ENCODE measurements at regions not wholly inside any gene's neighbourhood (a gene's known extent, or its start where the extent isn't known, plus 50 kb on each side); places are given as distances from the start of the nearest gene placed in this dataset.

DNA sequence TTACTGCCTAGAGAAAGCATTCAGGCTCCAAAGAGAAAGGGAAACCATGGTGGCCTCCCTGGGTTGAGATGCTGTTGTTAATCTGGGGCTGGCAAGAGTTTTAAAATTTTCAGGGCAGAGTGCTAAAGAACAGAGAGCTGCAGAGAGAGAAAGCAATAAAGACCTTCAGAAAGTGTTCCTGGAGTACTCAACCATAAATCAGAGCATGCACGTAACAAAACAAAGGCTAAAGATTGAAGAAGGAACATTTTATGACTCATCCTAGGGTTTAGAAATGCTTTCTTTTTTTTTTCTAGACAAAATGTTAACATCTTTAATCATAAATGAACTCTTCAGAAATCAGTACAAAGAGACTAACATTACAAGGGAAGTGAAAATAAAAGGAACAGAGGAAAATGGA, 562.3 kb upstream of the NDST4 start:
- H3K36me3 ChIP-seq (ENCODE audit: control insufficient read depth, insufficient read depth, low read length): no peaks in the 10 kb centered on the region
- H2BK120ac ChIP-seq (ENCODE audit: low read depth, low read length): no peak overlapping the region
- intact Hi-C loops (cut with micrococcal nuclease) (no loop called here), in situ Hi-C loops (cut with MboI; ENCODE audit: low sequenced_read_pairs) (no loop called here), dilution Hi-C loops (cut with HindIII; ENCODE audit: low sequenced_read_pairs, unreplicated experiment) (no loop called here)
- no peak overlapping the region for H2AK5ac ChIP-seq (ENCODE audit: low read depth, low read length)
- no peak overlapping the region for H2BK15ac ChIP-seq (ENCODE audit: low read depth, low read length)
- DNase-seq (no peak), ATAC-seq (ENCODE audit: low read depth) (no peak)
- H3K9ac ChIP-seq (ENCODE audit: low read depth, low read length): no peak overlapping the region
- H3K18ac ChIP-seq (ENCODE audit: low read depth, low read length): no peak overlapping the region
- no peaks in the 10 kb centered on the region for H3K4me1 ChIP-seq (ENCODE audit: control insufficient read depth, insufficient read depth, low read length)
- no CpG with 5 or more reads among the region's 1 CpG for WGBS, 2 experiments (ENCODE audit: extremely low coverage in 2 of 2, insufficient read length in 1 of 2)
- no peak overlapping the region for H3K23ac ChIP-seq (ENCODE audit: low read depth, low read length)
- H3K9me3 ChIP-seq (ENCODE audit: control insufficient read depth, insufficient read depth, low read length): peaks cover 3% of the 10 kb centered on the region; the same call in 1 of the 2 replicates
- no peak overlapping the region for H2BK20ac ChIP-seq (ENCODE audit: low read depth, low read length)
- no peaks in the 10 kb centered on the region for H3K9me1 ChIP-seq (ENCODE audit: insufficient read depth, low read length)
- no peaks in the 10 kb centered on the region for H4K20me1 ChIP-seq (ENCODE audit: insufficient read depth, low read length)
- no peak overlapping the region for H2AK9ac ChIP-seq (replicated peaks; ENCODE audit: low read depth, low read length, poor library complexity)
- BruUV-seq (replicated peaks): no TSS peak
- no peak overlapping the region for H4K5ac ChIP-seq (ENCODE audit: low read depth, low read length)
- no peak overlapping the region for H4K8ac ChIP-seq (ENCODE audit: low read depth in 2 of 2, low read length in 2 of 2)
- ChIA-PET POLR2A (ENCODE audit: unreplicated experiment) (no interaction called here), CTCF (no interaction called here)
- H3K56ac ChIP-seq (ENCODE audit: extremely low read depth, insufficient read depth, low read length): no peak overlapping the region
- no peak overlapping the region for H3K4me2 ChIP-seq (ENCODE audit: low read depth, low read length)
- TF ChIP-seq RFX5 (IDR thresholded peaks at IDR 0.05; ENCODE audit: low read depth, low read length): no peak
- no peak for TF ChIP-seq RCOR1 (IDR thresholded peaks at IDR 0.05; ENCODE audit: insufficient replicate concordance, low read length)
- TF ChIP-seq SMC3 (IDR thresholded peaks at IDR 0.05; ENCODE audit: low read depth, low read length): no peak
- TF ChIP-seq RAD21 (IDR thresholded peaks at IDR 0.05; ENCODE audit: low read length): no peak
- no peak for TF ChIP-seq MAZ (IDR thresholded peaks at IDR 0.05; ENCODE audit: borderline replicate concordance, low read depth, low read length)
- no peak for TF ChIP-seq FOS (IDR thresholded peaks at IDR 0.05; ENCODE audit: low read depth, low read length)
- no peak overlapping the region for H4K91ac ChIP-seq (ENCODE audit: insufficient read depth, low read depth, low read length)
- H3K79me1 ChIP-seq (ENCODE audit: low read depth in 1 of 2, low read length in 2 of 2): no peaks in the 10 kb centered on the region
- H2BK5ac ChIP-seq (ENCODE audit: low read depth, low read length, poor library complexity, severe bottlenecking): no peak overlapping the region
- no peaks in the 10 kb centered on the region for H3K27me3 ChIP-seq (ENCODE audit: control insufficient read depth, insufficient read depth, low read length)
- no peak overlapping the region for H2AFZ ChIP-seq (replicated peaks; ENCODE audit: low read length, poor library complexity)
- no peak overlapping the region for H3K14ac ChIP-seq (replicated peaks; ENCODE audit: low read depth, low read length)
- H3K4ac ChIP-seq (ENCODE audit: low read depth, low read length): no peak overlapping the region
- H3K4me3 ChIP-seq (ENCODE audit: insufficient read depth, low read depth, low read length): no peak overlapping the region
- H3K27ac ChIP-seq (ENCODE audit: insufficient read depth, low read length): no peak overlapping the region

Measured in IMR-90 (cell line).